Ovary (tissue), 7 donors: ENCODE measurements at regions not wholly inside any gene's neighbourhood (a gene's known extent, or its start where the extent isn't known, plus 50 kb on each side); places are given as distances from the start of the nearest gene placed in this dataset.

ENCODE experiments used
- DNase-seq, 5 donors: peaks; one replicate each; pipeline ENCODE4 v3.0.0-alpha.2; 2019 to 2020
- H3K27ac ChIP-seq, 2 donors: fragments of 200-600 bp; one replicate each; pipeline versions ENCODE4 v1.5.1 to v1.8.0; 2019 to 2022
- H3K27me3 ChIP-seq: fragments of 200-600 bp; one replicate; pipeline ENCODE4 v1.8.0; 2022
- H3K36me3 ChIP-seq: fragments of 200-600 bp; sonication (generic); one replicate; pipeline ENCODE4 v1.5.1; 2019
- H3K4me1 ChIP-seq: one replicate; pipeline ENCODE4 v1.8.1; 2013; ENCODE audit warnings: mild to moderate bottlenecking, moderate library complexity; ENCODE audit not compliant: insufficient read depth
- H3K4me3 ChIP-seq: fragments of 200-600 bp; sonication (generic); one replicate; pipeline ENCODE4 v1.5.1; 2017
- H3K9me3 ChIP-seq, 2 donors: fragments of 200-600 bp in 1 of 2; sonication (generic) in 1 of 2; one replicate each; pipeline versions ENCODE4 v1.5.1 to v1.8.1; 2013 to 2019; ENCODE audit warnings: mild to moderate bottlenecking in 1 of 2, moderate library complexity in 1 of 2
- CTCF ChIP-seq, 3 donors: fragments of 450-650 bp in 2 of 3; fragments of 200-600 bp in 1 of 3; IDR thresholded peaks; one replicate each; pipeline versions ENCODE4 v1.5.1 to v1.8.0; 2016 to 2022; ENCODE audit warnings: antibody characterized with exemption in 3 of 3, mild to moderate bottlenecking in 1 of 3
- EP300 ChIP-seq: sonication (generic); formaldehyde crosslinking; IDR thresholded peaks from one replicate; pipeline ENCODE4 v1.6.1; 2017; ENCODE audit warnings: antibody characterized with exemption
- POLR2A ChIP-seq: fragments of 450-650 bp; IDR thresholded peaks from one replicate; pipeline ENCODE4 v1.6.1; 2017; ENCODE audit warnings: antibody characterized with exemption, mild to moderate bottlenecking, moderate library complexity
- WGBS, 3 donors: extraction: QIAGEN DNeasy Blood & Tissue Kit in 1 of 3; methylation state at CpG; one replicate each; pipeline versions ENCODE4 v1.1.5 to v1.1.7; 2013 to 2017; 5-methylcytosine and 5-hydroxymethylcytosine counted together
- intact Hi-C, 4 donors: fragments of 100-400 bp; cut with DNase I; formaldehyde crosslinking; loops; one replicate each; pipeline versions ENCODE4 v1.11.0 to v1.15.1; 2022 to 2023
- donor health status: DM: no; HTN: no; CAD: no; lungs with moderate emphysema.
- donor health status: DM: no; HTN: no; CAD: no.
- donor health status: Bipolar disorder and iron deficiency.
- donor health status: DM: no; HTN: no; CAD: no.
- donor health status: DM: yes; HTN: yes; CAD: no.

DNA sequence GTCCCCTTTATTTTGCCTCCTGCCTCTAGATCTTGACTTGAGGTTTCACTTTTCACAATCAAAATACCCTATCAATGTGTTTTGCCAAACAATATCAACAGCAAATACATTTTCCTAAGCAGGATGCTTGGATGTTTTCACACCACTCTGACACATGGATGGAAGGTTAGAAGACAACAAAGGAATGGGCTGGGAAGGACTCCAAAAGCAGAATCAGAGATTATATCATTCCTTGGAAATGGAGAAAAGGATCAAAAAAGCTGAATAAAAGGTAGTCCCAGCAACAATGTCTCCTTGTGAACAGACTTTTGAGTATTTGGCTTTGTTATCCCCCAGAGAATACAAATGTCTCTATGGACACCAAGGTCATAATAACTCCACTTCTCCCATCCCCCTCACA lies 170.8 kb downstream of the ETAA1 start:
- H3K27me3 ChIP-seq = no peaks in the 10 kb centered on the region
- intact Hi-C loops = no loop called here
- no peak overlapping the region for H3K4me3 ChIP-seq
- no peaks in the 10 kb centered on the region for H3K36me3 ChIP-seq
- no peaks in the 10 kb centered on the region for H3K4me1 ChIP-seq
- TF ChIP-seq POLR2A (no peak), EP300 (no peak), CTCF (IDR thresholded peaks at IDR 0.05) (no peak)
- H3K27ac ChIP-seq = no peak overlapping the region
- no peak for DNase-seq
- H3K9me3 ChIP-seq = no peaks in the 10 kb centered on the region

DNA sequence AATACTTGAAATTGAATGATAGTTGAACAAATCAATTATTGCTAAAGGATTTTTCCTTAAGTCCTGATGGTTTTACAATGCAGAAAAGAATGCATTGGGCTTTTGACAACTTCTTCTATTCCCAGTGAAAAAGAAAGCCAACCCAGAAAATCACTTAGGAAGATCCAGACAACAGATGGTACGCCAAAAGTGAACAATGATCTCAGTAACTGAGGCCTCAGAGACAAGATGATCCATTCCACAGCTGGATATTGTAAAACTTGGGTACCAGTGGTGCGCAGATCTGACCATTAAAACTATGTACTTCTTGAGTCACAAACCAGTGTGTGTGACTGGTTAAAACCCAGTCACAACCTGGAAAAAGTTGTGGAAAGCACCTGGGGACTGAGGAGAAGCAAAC lies 173.5 kb downstream of the ETAA1 start:
- WGBS, 3 donors = 68 to 96% (median 73%) methylated on average over 2 of the region's 2 CpGs
- intact Hi-C loops = no loop called here
- H3K36me3 ChIP-seq = no peaks in the 10 kb centered on the region
- no peak overlapping the region for H3K27ac ChIP-seq
- no peaks in the 10 kb centered on the region for H3K27me3 ChIP-seq
- no peak for DNase-seq
- no peaks in the 10 kb centered on the region for H3K9me3 ChIP-seq
- H3K4me3 ChIP-seq = no peak overlapping the region
- no peaks in the 10 kb centered on the region for H3K4me1 ChIP-seq
- no peak for TF ChIP-seq CTCF (IDR thresholded peaks at IDR 0.05)
- TF ChIP-seq POLR2A = no peak
- TF ChIP-seq EP300 = no peak

DNA sequence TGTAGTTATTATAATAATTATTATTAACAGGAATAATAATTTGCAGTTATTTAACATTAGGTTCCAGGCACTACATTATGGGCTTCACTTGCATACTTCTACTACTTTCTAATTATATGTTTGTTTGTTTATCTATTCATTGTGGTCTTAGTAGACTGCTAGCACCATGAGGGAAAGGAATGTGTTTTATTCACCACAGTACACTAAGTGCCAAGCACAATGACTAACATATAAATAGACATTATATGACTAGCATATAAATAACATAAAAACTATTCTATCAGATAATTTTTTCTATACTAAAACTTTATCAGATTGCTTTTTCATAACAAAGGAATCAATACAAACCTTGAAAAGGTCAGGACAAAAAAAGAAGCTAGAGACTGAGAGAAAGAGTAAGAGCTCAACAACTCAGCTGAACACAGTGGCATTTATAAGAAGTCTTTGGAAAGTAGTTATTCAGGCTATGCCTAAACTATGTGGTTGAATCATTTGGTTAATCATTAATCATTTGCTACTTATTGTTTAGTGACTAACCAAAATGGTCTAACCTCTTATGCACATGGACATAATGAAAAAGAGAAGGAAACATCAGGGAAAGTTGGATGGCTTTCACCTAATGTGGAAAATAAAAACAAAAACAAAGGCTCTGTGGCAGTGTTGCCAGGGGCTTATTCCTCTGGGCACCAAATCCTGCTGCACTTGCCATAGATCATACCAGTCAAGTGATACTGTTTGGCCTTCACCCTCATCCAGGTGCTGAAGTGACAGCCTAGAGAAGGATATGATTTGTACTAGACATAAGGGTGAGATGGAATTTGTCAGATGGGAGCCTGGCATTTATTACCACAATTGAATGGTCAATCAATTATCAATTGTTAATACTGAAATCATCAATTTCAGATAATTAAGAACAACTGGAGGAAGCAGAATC lies 174.9 kb downstream of the ETAA1 start:
- H3K9me3 ChIP-seq = no peaks in the 10 kb centered on the region
- no peak overlapping the region for H3K4me3 ChIP-seq
- TF ChIP-seq EP300 (no peak), CTCF (IDR thresholded peaks at IDR 0.05) (no peak)
- H3K4me1 ChIP-seq = no peaks in the 10 kb centered on the region
- no peak for DNase-seq
- H3K27ac ChIP-seq = no peak overlapping the region
- intact Hi-C loops = no loop called here
- no peaks in the 10 kb centered on the region for H3K36me3 ChIP-seq
- H3K27me3 ChIP-seq = no peaks in the 10 kb centered on the region

DNA sequence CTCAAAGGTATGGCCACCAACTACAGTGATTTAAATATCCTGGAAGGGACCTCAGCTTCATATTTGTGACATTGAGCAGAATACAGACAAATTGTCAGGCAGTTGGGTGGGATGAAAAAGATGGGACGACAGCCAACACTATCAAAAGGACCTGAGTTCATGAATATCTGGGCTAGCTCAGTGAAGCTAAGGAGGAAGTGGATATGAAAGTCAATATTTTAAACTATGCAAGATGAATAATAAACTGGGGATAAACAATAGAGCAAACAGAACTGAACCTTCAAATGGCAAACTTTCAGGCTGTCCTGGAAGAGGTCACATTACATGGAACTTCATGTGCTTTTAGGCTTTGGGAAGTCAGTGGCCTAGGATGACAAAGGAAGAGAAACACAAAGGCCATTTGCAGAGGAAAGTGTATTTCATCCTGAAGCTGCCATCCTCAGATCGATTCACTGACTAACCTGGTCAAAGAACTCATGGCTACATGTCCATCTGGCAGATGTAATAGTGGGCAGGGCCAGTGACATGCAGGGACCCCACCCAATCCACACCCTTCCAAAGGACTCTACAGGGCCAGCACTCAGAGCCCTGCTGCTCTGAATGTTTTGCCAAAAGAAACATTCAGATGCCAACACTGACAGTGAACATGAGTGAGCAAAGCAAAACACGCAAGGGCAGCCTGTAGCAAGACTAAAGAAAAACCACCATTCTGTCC lies 175.7 kb downstream of the ETAA1 start:
- TF ChIP-seq CTCF (IDR thresholded peaks at IDR 0.05) (no peak), POLR2A (no peak), EP300 (no peak)
- H3K4me1 ChIP-seq = no peaks in the 10 kb centered on the region
- no peaks in the 10 kb centered on the region for H3K9me3 ChIP-seq
- no peak for DNase-seq
- no peaks in the 10 kb centered on the region for H3K27me3 ChIP-seq
- WGBS, 3 donors = 64 to 82% (median 77%) methylated on average over 3 of the region's 3 CpGs
- H3K4me3 ChIP-seq = no peak overlapping the region
- H3K36me3 ChIP-seq = no peaks in the 10 kb centered on the region
- intact Hi-C loops = no loop called here
- no peak overlapping the region for H3K27ac ChIP-seq
